GM21360 (cell line): ENCODE measurements at regions not wholly inside any gene's neighbourhood (a gene's known extent, or its start where the extent isn't known, plus 50 kb on each side); places are given as distances from the start of the nearest gene placed in this dataset.
A peak's percentile ranks its signal among the peaks of the same experiment; 100 is the strongest.

ENCODE experiments used
- ATAC-seq: cut with Tn5 transposase; IDR thresholded peaks from one replicate; pipeline ENCODE4 v1.9.1; 2021; ENCODE audit warnings: mild to moderate bottlenecking, moderate library complexity; ENCODE audit not compliant: unreplicated experiment

GRCh38 chrX:118167361-118167760 lies 50.8 kb upstream of the KLHL13 start:
- ATAC-seq: no peak

GRCh38 chrX:118171356-118171755 lies 54.7 kb upstream of the KLHL13 start:
- ATAC-seq: no peak

GRCh38 chrX:118174516-118175098 lies 58.0 kb upstream of the KLHL13 start:
- no peak for ATAC-seq

- ATAC-seq: no peak
Observed at GRCh38 chrX:118177708-118178107, 61.1 kb upstream of the KLHL13 start.

GRCh38 chrX:118178450-118178849 lies 61.8 kb upstream of the KLHL13 start:
- ATAC-seq: no peak

GRCh38 chrX:118179161-118179560 lies 62.6 kb upstream of the KLHL13 start:
- no peak for ATAC-seq

GRCh38 chrX:118179718-118180117 lies 63.1 kb upstream of the KLHL13 start:
- ATAC-seq: no peak

- ATAC-seq: no peak
Observed at GRCh38 chrX:118181030-118181429, 64.4 kb upstream of the KLHL13 start.

- no peak for ATAC-seq
Observed at GRCh38 chrX:118182025-118182424, 65.4 kb upstream of the KLHL13 start.

GRCh38 chrX:118182681-118183080 lies 66.1 kb upstream of the KLHL13 start:
- no peak for ATAC-seq

GRCh38 chrX:118183606-118184005 lies 67.0 kb upstream of the KLHL13 start:
- no peak for ATAC-seq

GRCh38 chrX:118187100-118187499 lies 70.5 kb upstream of the KLHL13 start:
- ATAC-seq: no peak

GRCh38 chrX:118189000-118189399 lies 72.4 kb upstream of the KLHL13 start:
- no peak for ATAC-seq

- ATAC-seq: no peak
Observed at GRCh38 chrX:118189628-118190027, 73.0 kb upstream of the KLHL13 start.

- ATAC-seq: no peak
Observed at GRCh38 chrX:118197730-118198129, 81.1 kb upstream of the KLHL13 start.

- no peak for ATAC-seq
Observed at GRCh38 chrX:118198577-118198976, 82.0 kb upstream of the KLHL13 start.

GRCh38 chrX:118199997-118200396 lies 83.4 kb upstream of the KLHL13 start:
- ATAC-seq: no peak

- no peak for ATAC-seq
Observed at GRCh38 chrX:118205421-118206395, 89.1 kb upstream of the KLHL13 start.

GRCh38 chrX:118207831-118208453 lies 91.3 kb upstream of the KLHL13 start:
- no peak for ATAC-seq

- ATAC-seq: no peak
Observed at GRCh38 chrX:118208481-118208880, 91.9 kb upstream of the KLHL13 start.

- ATAC-seq: peak; percentile 50
Observed at GRCh38 chrX:118211891-118212816, 95.5 kb upstream of the KLHL13 start.
